Dermis microvascular lymphatic vessel endothelial cell (primary cell): ENCODE measurements at regions not wholly inside any gene's neighbourhood (a gene's known extent, or its start where the extent isn't known, plus 50 kb on each side); places are given as distances from the start of the nearest gene placed in this dataset.
"Not testable (repeated sequence)": the region's sequence is repeated elsewhere in the genome, so short reads cannot be mapped to it uniquely, and the experiment has no call there.

Source experiments
- DNase-seq, 2 donors: peaks; one replicate each; pipeline versions ENCODE4 v3.0.0 to v3.0.0-alpha.2; 2010; ENCODE audit warnings: low read depth in 2 of 2

GRCh38 chr5:42864749-42865148 lies 53.1 kb upstream of the SELENOP start:
- DNase-seq = not testable (repeated sequence)
